GM20000 (cell line): ENCODE measurements at regions not wholly inside any gene's neighbourhood (a gene's known extent, or its start where the extent isn't known, plus 50 kb on each side); places are given as distances from the start of the nearest gene placed in this dataset.
"Not testable (repeated sequence)": the region's sequence is repeated elsewhere in the genome, so short reads cannot be mapped to it uniquely, and the experiment has no call there.

Experiments
- DNase-seq: peaks from one replicate; pipeline ENCODE4 v3.0.0; 2012; ENCODE audit warnings: low spot score
- CTCF ChIP-seq: IDR thresholded peaks from 2 replicates; pipeline ENCODE4 v1.5.1; 2012; ENCODE audit warnings: mild to moderate bottlenecking, control low read depth; ENCODE audit errors: extremely low read depth, missing control alignments

- TF ChIP-seq CTCF: no peak
- DNase-seq: no peak
Observed at GRCh38 chr5:53265043-53265442, 155.5 kb upstream of the MOCS2 start.

GRCh38 chr5:53268241-53268640 is 158.7 kb upstream of the MOCS2 start:
- not testable (repeated sequence) for DNase-seq

- no peak for TF ChIP-seq CTCF
- DNase-seq: no peak
Observed at GRCh38 chr5:53275666-53276065, 166.1 kb upstream of the MOCS2 start.

- TF ChIP-seq CTCF: no peak
- no peak for DNase-seq
Observed at GRCh38 chr5:53276825-53277224, 167.3 kb upstream of the MOCS2 start.

GRCh38 chr5:53277491-53277890 is 167.9 kb upstream of the MOCS2 start:
- TF ChIP-seq CTCF: no peak
- no peak for DNase-seq

GRCh38 chr5:53287573-53287972 is 178.0 kb upstream of the MOCS2 start:
- no peak for TF ChIP-seq CTCF
- no peak for DNase-seq

- no peak for DNase-seq
- no peak for TF ChIP-seq CTCF
Observed at GRCh38 chr5:53288511-53288910, 179.0 kb upstream of the MOCS2 start.

GRCh38 chr5:53291047-53291446 is 181.5 kb upstream of the MOCS2 start:
- no peak for DNase-seq
- TF ChIP-seq CTCF: no peak
